Dedifferentiated amniotic fluid mesenchymal stem cell (primary cell): ENCODE measurements at regions not wholly inside any gene's neighbourhood (a gene's known extent, or its start where the extent isn't known, plus 50 kb on each side); places are given as distances from the start of the nearest gene placed in this dataset.

Source experiments
- DNase-seq: peaks from one replicate; pipeline ENCODE4 v3.0.0-alpha.2; 2016; ENCODE audit errors: extremely low spot score

DNA sequence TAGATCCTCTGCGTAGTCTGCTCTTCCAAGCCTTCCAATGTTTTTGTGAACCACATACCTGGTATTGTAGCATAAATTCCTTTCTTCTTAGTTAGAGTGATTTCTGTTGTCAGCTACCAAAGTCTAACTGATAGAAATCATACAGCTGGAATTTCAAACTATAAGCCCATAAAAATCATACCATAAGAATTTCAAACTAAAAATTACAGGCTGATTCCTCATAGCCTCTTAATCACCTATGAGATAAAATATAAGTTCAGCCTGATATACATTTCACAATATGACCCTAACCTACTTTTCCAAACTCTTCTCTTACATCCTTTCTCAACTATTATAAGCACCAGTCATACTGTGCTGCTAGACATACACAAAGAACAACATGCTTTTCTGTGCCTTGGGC lies 64.8 kb downstream of the PTHLH start:
- no peak for DNase-seq

- DNase-seq = peak; percentile 86
Observed at GRCh38 chr12:27906658-27907473, 65.7 kb downstream of the PTHLH start.

- no peak for DNase-seq
Observed at GRCh38 chr12:27906127-27906500, 66.4 kb downstream of the PTHLH start.

DNA sequence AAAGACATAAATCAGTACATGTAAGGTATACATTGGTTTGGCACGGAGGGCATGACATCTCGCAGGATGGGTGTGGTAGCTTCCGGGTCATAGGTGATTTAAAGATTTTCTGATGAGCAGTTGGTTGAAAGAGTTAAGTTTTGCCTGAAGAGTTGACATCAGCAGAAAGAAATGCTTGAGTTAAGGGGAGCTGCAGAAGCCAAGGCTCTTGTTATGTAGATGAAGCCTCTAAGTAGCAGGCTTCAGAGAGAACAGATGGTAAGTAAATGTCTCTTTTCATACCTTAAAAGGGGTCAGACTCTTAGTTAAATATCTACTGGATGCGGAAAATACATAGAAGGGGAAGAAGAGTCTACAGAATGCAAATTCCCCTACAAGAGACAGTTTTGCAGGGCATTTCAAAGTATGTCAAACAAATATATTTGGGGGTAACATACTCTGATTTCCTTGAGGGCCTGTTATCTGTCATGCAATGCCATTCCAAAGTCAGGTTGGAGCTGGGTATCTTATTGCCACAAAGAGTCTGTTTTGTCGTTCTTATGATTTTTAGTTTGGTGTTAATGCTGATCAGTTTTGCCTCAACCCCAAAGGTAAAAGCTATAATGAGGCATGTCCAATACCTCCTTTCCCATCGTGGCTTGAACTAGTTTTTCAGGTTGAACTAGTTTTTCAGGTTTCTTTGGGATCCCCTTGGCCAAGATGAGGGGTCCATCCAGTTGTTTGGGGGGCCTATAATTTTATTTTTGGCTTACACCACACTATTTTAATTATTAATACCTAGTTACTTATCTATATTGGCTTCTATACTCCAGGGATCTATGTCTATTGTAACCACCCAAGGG lies 67.0 kb downstream of the PTHLH start:
- no peak for DNase-seq

DNA sequence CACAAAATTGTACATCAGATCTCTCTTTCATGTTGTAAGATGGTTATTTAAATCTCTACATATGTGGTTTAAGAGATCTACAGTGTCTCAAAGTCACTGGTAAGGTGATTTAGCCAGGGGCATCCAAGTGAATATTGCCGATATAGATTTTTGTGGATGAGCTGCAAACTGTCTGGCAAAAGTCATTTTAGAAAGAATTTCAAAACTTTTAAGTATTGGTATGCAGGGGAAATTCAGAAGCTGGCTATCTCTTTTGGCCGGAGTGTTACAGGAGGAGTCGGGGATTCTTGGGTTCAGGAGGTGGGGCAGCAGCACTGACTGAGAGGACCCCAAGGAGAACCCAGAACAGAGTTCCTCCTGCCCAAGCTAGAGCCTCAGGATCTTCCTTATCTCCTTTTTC lies 69.9 kb downstream of the PTHLH start:
- DNase-seq = no peak

DNA sequence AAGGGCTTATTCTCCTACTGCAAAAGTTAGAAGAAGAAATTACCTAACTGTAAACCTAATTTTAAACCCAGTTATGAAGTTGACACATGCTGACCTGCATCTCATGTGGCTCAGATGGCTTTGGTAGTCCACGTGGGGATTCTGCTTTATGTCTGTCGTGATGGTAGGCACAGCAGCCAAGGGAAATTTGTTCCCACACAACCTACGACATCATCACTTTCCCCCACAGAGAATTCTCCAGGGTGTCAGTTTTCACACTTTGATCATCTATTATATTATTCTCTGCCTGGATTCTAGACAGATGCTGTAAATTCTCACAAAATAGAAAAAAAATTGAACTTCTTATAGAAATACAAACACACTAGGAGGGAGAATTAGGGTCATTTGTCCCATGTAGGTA lies 70.6 kb downstream of the PTHLH start:
- no peak for DNase-seq

GRCh38 chr12:27900920-27901879 lies 71.3 kb downstream of the PTHLH start:
- DNase-seq = no peak

DNA sequence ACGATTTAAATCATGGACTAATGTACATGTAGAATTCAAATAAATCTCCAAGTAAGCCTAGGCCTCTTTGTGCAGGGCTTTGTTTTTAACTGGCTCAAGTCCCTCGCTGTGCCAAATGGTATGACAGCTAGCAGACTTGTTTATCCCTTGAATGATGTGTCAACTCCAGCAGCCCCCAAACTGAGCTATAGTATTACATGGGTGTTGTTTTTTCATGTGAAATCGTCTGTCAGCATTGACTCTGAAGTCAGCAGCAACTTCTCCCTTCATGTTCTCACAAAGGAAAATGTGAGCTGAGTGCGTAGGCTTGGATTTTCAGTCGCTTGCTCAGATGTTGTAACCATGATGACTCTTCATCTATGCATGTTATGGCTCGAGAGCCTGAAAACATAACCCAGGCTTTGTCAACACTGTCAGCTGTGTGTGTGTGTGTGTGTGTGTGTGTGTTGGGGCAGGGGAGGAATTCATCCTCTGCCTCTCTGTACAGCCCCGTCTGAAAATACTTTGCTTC lies 73.3 kb downstream of the PTHLH start:
- peak; percentile 97 for DNase-seq

- DNase-seq = no peak
Observed at GRCh38 chr12:27898022-27898421, 74.5 kb downstream of the PTHLH start.

DNA sequence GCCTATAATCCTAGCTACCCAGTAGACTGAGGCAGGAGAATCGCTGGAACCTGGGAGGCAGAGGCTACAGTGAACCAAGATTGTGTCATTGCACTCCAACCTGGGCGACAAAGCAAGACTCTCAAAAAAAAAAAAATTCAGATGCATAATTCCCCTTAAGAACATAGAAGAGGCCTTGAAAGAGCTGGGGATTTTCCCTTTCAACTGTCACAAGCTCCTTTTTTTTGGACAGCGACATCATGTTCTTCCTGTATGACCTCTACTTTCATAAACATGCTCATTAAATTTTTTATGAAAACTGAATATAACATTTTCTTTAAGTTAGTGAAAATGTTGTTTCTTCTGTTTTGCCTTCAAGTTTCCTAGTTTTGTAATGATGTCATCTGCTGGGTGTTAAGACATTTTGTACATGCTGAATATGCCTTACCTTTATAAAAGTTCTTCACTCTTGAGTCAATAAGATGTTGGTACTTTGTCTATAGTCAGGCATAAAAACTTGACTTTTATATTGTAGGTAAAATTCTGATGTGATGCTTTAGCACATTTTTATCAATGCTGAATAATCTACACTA lies 76.0 kb downstream of the PTHLH start:
- DNase-seq = no peak

- DNase-seq = no peak
Observed at GRCh38 chr12:27894309-27894708, 78.2 kb downstream of the PTHLH start.

DNA sequence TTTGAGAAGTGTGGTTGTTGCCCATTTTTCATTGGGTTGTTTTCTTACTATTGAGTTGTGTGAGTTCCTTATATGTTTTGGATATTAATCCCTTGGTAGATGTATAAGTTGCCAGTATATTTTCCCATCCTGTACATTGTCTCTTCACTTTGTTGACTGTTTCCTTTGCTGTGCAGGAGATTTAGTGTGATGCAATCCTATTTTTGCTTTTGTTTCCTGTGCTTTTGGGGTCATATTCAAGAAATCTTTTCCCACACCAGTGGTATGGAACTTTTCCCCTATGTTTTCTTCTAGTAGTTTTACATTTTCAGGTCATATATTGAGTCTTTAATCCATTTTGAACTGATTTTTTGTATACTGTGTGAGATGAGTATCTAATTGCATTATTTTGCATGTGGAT lies 92.8 kb downstream of the PTHLH start:
- no peak for DNase-seq

- DNase-seq = no peak
Observed at GRCh38 chr12:27875677-27876076, 95.6 kb upstream of the MANSC4 start.

DNA sequence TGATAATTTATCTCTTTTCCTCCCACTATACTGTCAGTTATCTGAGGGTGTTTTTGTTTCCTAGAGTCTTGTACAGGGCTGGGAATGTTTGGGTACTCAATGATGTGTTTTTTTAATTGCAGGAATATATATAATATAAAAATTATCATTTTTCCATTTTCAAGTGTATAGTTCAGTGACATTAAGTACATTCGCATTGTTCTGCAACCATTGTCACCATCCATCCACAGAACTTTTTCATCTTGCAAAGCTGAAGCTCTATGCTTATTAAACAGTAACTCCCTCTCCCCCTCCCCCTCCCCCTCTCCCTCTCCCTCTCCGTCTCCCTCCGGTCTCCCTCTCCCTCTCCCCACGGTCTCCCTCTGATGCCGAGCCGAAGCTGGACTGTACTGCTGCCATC lies 93.0 kb upstream of the MANSC4 start:
- no peak for DNase-seq

DNA sequence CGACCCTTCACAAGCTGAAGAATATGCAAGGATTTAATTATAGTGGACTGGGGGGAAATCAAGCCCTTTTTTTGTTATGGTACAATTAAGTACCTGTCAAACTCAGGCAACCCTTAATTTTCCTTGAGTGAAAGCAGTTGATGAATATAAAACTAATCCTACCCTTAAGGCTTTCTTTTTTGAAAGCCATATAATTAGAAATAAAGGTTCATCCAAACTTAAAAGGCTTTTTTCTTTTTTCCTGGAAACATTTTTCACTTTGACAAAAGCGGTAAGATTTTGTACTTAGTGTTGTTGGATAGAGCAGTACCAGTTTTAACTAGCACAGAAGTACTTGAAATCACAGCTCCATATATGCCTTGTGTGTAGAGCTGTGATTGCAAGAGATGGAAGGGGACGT lies 91.9 kb upstream of the MANSC4 start:
- DNase-seq = no peak

DNA sequence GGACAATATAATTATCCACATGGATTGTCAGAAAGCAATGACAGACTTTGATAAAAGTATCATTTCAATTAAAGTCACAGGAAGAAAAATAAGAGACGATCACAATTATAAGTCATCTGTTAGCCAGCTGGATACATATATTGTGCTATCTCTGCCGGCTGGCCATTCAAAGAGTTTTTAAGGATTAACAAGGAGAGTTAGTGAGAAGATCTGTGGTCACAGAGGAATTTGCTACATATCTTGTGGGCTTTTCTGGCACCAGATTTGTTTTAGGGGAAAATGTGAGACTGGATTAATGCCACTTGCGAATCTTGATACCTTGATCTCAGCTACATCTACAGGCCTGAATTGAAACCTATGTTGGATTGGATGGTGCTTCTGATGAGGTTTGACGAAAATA lies 90.9 kb upstream of the MANSC4 start:
- DNase-seq = peak; percentile 39

DNA sequence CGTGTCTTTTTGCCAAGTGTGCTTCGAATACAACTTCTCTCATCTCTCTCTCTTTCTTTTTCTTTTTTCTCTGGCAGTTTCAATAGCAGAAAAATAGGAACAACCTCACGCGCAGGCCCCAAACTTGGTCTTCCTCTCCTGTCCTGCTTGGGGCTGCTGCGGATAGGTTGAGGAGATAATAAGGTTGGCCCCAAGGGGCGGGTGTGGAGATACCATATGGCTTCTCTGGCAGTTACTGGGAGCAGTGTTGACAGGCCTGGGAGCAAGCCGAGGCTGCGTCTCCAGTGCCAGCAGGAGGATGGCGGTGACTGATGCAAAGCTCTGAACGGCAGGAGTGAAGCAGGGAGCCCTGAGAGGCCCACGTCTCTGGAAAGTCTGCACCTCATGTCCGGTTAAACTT lies 89.5 kb upstream of the MANSC4 start:
- DNase-seq = no peak

- peak; percentile 92 for DNase-seq
Observed at GRCh38 chr12:27868139-27868538, 88.1 kb upstream of the MANSC4 start.

- DNase-seq = peak; percentile 44
Observed at GRCh38 chr12:27866373-27867101, 86.5 kb upstream of the MANSC4 start.

DNA sequence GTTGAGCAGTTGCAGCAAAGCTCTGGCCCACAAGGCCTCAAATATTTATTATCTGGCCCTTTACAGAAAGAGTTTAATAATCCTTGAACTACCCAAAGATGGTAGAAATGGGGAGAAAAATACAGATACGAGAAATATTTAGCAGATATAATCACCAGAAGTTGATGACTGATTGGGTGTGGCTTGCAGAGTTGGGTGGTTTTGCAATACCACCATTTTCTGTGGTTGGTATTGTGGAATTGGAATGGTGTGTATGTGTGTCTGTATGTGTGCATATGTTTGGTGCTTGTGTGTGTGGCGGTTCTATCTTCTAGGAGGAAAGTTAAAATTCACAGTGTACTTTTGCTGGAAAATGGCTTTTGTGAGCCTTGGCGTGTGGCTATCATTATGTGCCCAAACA lies 85.4 kb upstream of the MANSC4 start:
- DNase-seq = peak; percentile 31

DNA sequence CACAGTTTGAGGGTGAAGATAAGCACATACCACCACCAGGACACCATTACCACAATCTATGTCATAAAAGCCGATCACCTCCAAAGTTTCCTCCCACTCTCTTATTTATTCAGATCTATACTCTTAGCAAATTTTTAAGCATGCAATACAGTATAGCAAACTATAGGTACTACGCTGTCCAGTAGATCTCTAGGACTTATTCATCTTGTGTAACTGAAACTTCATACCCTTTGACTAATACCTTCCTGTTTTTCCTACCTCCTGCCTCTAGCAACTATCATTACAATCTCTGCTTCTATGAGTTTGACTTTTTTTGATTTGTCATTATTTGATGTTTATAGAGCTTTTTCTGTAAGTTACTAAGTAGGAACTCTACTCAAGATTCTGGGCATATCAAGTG lies 84.5 kb upstream of the MANSC4 start:
- no peak for DNase-seq
